ENCODE measurements at regions not wholly inside any gene's neighbourhood (a gene's known extent, or its start where the extent isn't known, plus 50 kb on each side); places are given as distances from the start of the nearest gene placed in this dataset.
"Not testable (repeated sequence)": the region's sequence is repeated elsewhere in the genome, so short reads cannot be mapped to it uniquely, and the experiment has no call there.

DNA sequence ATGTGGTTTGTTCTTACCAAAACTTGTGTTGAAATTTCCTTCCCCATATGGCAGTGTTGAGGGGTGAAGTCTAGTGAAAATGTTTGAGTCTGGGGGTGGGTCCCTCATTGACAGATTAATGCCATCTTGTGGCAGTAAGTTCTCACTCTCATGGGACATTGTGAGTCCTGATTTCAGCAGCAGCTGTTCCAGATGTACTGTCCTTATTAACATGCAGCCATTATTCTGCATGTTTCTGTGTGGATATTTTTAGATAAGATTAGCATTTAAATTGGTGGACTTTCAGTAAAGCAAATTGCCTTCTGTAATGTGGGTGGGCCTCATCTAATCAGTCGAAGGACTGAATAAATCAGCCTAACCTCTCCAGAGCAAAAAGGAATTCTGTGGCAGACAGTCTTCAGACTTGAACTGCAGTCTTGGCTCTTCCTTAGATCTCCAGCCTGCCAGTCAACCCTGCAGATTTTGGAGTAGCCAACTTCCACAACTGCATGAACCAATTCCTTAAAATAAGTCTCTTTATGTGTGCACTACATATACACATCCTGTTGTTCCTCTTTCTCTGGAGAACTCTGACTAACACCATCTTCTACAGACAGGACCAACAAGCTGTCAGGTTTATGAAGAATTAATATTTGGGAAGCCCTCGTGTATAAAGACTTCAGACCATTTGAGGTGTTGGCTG, 138.7 kb upstream of the ZNF516 start:
- DNase-seq: no peak

DNA sequence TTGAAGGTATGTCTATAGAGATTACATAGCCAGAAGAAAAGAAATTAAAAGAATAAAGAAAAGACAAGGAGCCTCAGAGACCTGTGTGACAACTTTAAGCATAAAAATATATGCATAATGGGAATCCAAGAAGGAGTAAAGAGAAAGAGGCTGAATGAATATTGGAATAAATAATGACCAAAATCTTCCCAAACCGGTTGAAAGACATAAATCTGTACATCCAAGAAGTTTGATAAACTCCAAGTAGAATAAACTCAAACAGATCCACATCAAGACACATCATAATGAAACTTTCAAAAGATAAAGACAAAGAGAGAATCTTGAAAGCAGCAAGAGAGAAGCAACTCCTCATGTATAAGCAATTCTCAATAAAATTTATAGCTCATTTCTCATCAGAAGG, 132.4 kb upstream of the ZNF516 start:
- DNase-seq: no peak

DNA sequence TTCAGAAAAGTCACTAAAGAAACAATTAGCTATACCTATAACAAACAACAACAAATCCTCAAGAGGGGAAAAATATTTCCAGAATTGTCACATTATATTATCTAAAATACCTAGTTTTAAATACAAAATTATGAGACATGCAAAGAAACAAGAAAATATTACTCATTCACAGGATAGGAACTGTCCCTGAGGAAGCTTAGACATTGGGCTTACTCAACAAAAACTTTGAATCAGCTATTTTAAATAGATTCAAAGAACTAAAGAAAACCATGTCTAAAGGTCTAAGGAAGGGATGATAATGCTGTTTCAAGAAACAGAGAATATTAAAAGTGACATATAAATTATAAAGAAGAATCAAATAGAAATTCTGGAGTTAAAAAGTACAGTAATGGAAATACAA, 131.9 kb upstream of the ZNF516 start:
- DNase-seq: no peak

DNA sequence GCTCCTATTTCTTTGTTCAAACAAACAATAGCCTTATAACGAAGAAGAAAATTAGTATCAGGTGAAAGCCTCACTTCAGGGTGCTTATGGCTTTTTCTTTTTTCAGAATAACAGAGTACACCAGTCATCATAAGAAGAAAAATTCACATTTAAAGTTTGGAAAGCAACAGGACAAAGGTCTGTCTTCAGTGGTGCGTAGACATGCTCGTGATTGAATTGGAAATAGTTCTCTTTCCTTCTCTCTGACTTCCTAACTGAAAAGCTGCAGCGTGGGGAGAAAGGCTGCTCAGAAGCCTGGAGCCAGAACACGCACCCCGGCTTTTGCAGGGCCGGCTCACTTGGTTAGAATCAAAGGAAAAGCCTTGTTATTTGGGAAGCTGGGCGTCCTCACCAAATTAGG, 127.6 kb upstream of the ZNF516 start:
- DNase-seq: no peak

DNA sequence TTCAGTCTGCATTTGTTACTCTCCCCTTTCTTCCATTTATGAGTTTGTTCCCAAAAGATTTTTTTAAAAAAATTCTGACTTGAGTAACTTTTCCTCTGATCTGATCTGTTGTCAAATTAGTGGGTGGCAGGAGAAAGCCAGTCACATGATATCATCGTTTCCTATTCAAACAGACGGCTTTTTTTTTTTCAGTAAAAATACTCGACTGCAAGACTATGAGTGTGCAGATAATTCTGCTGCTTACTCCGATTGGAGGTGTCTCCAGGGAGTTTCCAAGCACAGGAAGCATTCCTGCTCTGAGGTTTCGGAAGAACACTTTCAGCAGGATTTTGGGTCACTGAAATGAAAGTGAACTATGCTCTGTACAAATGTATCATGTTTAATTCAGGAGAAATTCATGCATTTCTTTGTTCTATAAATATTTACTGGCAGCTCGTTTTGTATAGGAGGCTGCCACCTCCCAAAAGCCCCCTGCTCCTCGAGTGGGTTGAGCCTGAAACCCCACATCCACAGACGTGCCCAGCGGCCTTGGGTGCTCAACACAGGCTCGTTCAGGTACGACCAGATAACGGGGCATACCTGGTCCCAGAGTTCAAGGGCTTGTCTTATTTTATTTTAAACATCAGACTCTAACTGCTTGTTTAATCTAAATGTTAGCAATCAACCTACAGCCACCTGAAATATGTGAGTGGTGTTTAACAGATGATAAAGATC, 126.9 kb upstream of the ZNF516 start:
- no peak for DNase-seq

DNA sequence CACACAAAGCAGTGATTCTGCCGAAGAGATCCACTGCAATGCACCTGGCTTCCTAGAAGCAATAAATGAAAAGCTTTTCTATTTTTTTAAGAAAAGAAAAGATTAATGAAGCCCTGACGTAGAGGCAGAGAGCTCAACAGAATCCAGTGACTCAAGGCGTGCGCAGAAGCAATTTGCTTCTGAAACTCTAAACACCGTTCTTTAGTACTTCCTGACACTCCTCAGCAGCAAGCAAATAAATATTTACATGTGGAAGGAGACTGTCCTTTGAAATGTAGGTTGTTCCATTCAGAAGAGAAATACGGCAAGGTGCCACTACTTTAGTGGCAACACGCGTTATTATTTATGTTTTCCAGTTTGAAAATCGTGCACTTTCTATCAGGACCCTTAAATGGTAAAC, 126.2 kb upstream of the ZNF516 start:
- no peak for DNase-seq

DNA sequence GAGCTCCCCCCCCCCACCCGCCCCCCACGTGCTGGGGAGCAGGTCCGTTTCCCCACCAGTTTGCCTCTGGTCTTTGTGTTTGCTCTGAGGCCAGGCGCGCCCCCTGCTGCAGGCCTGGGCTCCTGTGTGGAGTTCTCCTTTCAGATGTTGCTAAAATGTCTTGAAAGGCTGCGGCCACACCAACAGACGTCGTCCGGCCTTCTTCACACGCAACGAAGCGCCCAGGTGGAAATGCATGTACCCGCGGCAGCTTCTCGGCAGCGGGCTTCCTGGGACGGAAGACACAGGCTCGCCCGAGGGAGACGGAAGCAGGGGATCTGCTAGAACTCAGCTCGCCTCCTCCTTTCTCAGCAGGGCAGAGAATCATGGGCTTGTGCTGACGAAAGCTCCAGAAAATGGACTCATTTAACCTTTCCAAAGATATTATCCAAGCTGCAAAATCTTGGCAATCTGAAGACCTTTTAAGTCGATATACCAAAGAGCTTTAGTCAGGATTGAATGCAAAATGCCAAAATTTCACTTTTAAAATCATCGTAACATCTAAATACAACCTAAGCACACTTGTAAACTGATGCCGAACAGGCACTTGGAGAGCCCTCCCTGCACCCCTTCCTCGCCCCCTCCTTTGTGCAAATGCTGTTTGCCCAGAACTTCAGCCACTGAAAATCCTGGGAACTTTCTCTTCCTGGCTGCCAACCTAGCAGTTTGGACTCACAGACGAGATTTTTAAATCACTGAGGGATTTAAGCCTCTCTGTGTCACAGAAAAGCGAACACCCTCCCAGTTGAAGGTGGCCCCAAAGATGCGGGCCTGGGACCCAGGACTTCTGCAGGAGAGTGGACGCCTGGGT, 125.5 kb upstream of the ZNF516 start:
- DNase-seq: no peak

DNA sequence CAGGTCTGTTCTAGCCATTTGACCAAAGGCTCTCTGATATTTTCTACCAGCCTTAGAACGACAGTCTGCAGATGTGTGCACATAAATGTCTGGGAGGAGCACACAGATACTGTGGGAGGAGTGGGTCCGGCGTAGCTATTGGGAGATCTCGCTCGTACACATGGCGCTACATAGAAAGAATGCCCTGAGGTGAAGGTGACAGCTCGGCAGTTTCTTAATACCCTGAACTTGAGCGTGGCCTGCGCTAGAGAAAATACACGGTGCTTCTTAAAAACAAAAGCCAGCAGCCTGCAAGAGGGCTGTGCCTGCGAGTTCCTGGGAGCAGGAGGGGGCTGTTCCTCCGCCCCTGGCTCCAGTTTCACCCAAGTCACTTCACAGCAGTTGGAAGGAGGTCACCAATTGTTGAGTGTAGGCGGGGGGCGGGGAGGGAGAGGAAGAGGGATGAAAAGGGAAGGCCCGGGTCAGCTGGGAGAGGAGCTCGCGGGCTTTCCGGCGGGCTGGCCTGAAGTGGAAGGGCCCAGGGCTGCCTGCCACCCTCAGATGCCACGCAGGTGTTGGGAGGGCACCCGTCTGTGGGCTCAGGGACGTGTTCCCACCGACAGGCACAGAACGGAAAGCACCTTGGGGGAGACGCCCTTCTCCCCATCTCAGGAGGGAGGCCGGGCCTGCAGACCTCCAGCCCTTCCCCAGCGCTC, 124.7 kb upstream of the ZNF516 start:
- no peak for DNase-seq

DNA sequence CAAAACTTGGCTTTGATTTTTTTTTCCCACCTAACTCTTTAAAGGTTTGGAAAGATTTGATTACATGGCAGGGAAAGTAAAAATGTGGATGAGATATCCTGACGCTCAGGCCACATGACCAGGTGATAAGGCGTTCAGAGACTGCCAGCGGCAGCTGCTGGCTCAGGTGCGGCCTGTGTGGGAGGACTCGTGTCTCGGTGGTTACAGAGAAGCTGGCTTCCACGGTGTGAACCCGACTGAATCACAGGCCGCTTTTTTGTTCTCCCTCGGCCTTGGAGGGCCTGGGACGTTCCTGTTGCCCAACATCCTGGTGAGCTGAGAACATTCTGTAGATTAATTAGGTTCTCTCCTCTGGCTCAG, 124.2 kb upstream of the ZNF516 start:
- no peak for DNase-seq

DNA sequence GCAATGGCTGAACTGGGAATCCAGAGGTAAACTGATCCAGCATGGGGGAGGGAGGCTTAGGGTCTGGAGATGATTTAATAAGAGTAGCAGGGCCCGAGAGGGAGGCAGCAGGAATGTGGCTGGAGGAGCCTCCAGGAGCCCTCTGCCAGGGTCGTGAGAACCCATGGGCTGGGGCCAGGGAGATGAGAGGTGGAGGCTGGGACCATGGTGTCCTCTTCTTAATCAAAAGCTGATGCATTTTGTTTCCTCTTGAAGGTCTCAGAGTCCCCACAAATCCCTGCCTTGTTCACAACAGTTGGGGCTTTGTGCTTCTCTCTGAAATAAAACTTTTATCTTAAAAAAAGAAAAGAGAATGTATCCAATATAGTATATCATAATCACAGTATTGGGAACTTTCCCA, 123.7 kb upstream of the ZNF516 start:
- DNase-seq: no peak

DNA sequence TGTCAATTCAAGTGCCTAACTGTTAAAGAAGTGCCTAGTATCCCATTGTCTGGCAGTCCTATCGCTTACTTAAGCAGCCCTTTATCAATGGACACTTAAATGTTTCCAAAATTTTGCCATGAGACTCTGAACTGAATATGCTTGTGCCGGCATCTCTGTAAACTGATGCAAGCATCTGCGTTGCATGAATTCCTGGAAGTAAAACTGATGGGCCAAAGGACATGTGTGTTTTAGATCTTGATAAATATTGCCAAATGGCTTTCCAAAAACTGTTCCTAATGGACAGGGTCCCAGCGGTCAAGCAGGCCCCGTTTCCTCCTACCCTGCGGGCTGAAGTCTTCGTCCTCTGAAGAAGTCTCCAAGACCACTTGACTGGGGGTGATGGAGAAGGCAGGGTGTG, 121.3 kb upstream of the ZNF516 start:
- no peak for DNase-seq

DNA sequence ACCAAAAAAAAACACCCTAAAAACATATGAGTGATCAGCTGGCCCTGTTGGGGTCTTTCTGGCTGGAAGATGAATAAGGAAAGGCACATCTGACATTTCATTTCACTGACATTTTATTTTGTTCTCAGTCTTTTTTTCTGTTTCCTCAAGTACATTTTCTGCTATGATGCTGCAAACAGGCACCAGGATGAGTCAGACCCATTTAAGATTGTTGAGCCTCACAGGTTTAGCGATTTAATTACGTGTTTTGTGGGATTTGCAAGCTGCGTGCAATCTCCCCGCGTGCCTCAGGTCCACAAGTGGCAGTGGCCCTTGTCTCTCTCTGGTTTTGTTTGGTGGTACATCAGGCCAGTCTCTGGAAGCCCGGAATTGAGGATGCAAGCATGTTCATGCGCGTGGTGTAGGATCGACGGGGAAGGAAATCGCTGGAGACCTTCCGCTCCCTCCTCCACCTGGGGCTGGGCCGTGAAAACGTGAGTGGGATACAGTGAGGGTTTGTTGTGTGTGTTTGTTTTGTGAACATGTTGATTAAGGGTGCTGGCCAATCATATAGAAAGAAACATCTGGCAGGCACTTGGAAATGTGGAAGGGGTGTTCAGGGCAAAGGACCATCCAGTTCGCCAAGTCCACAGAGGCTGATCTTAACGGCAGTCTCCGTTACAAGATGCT, 120.2 kb upstream of the ZNF516 start:
- DNase-seq: no peak

DNA sequence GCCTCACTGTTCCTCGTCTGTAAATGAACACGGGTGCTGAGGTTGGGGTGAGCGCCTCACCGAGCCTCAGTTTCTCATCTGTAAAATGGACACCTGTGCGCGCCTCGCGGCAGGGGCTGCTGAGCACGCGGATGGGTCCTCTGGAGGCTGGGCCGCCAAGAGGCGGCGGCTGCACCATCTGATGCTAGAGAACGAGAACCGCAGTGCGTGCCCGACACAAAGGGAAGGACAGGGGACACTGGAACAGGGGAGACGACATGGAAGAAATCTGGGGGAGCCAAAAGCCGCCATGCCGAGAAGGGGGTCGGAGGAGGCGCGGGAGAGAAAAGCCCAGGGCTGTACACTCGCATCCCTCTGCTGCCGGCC, 118.7 kb upstream of the ZNF516 start:
- DNase-seq: no peak

DNA sequence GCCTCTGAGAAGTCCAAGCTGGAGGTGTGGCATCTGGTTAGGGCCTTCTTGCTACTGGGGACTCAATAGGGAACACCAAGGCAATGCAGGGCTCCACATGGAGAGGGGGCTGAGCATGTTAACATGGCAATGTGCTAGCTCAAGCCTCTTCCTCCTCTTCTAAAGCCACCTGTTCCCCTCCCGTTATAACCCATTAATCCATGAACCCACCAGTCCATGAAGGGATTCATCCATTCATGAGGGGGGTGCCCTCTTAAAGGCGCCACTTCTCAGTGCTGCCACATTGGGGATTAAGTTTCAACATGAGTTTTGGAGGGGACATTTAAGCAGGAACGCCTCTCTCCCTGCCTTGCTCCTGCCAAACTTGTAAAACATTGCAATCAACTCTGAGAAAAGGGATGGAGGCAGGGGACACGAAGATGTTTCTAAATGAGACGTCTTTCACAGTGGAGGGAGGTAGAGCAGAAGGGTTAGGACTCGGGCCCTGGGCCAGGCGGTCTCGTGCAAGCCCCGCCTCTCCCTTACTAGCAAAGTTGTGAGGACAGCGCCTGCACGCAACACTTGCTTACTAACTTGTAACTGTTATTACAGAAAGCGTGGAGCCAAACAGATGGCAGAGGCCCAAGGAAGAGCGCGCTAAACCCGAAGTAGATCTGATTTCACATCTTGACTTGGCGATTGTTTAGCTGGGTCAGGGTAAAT, 118.2 kb upstream of the ZNF516 start:
- no peak for DNase-seq

DNA sequence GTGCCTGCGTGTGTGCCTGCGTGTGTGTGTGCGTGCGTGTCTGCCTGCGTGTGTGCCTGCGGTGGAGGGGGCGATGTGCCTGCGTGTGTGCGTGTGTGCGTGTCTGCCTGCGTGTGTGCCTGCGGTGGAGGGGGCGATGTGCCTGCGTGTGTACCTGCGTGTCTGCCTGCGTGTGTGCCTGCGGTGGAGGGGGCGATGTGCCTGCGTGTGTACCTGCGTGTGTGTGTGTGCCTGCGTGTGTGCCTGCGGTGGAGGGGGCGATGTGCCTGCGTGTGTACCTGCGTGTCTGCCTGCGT, 116.7 kb upstream of the ZNF516 start:
- DNase-seq: not testable (repeated sequence)

DNA sequence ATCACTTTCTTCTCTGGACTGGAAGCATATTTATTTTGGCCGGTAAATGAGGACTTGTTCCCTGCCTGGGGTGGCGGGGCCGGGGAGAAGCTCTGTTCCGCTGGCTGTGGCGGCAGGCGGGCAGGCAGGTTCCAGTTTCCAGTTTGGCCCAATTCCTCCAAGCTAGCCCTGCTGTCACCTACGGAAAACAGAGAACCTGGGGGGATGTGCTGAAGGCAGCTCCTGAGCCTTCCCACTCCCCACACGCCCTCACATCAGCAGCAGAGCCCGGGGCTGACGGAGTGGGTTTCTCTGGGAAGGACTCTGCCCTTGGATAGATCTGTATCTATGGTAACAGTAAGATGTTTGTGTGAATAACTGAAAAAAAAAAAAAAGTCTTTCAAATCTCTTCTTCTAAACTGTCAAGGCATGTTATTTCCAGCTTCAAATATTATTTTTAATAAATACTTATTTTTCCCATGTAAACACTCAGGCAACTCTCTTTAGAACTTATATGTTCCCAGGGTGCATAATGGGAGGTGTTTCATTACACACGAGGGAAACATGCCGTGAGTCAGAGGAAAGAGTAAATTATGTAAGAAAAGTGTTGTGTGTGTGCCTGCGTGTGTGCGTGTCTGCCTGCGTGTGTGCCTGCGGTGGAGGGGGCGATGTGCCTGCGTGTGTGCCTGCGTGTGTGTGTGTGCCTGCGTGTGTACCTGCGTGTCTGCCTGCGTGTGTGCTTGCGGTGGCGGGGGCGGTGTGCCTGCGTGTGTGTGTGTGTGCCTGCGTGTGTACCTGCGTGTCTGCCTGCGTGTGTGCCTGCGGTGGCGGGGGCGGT, 116.1 kb upstream of the ZNF516 start:
- no peak for DNase-seq

DNA sequence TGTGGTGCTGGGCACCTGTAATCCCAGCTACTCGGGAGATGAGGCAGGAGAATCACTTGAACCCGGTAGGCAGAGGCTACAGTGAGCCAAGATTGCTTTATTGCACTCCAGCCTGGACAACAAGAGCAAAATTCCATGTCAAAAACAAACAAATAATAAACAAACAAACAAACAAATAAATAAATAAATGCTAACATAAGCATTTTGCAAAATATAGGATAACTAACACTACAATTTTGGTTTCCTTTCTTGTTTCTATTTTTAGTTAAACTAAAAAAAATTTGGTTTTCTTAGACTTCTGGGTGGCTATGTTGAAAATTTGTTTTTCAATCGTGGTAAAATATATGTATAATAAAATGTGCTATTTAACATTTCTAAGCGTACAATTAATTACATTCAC, 115.0 kb upstream of the ZNF516 start:
- DNase-seq: no peak

DNA sequence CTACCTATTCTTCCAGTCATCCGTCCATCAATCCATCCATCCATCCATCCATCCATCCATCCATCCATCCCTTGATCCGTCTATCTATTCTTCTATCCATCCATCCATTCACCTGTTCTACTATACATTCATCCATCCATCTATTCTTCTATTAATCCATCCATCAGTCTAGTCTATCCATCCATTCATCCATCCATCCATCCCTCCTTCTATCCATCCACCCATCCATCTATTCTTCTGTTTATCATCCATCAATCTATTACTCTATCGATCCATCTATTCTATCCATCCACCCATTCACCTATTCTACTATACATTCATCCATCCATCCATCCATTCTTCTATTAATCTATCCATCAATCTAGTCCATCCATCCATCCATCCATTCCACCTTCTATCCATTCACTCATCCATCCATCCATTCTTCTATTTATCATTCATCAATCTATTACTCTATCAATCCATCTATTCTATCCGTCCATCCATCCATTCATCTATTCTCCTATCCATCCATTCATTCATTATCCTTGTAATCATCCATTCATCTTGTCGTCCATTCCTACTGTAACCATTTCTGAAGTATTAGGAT, 110.4 kb upstream of the ZNF516 start:
- DNase-seq: no peak

DNA sequence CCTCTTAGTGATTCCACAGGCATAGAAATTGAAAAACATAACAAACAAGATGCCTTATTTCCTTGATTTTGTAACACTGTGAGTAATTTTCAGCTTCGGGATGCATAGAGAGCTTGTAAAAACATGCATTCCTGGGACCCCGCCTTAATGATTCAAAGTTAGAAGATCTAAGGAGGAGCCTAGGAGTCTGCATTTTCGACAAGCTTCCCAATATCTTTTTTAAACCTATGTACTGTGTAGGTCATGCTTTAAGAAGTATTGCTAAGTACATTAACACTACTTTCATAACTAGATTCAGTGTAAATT, 109.8 kb upstream of the ZNF516 start:
- no peak for DNase-seq

DNA sequence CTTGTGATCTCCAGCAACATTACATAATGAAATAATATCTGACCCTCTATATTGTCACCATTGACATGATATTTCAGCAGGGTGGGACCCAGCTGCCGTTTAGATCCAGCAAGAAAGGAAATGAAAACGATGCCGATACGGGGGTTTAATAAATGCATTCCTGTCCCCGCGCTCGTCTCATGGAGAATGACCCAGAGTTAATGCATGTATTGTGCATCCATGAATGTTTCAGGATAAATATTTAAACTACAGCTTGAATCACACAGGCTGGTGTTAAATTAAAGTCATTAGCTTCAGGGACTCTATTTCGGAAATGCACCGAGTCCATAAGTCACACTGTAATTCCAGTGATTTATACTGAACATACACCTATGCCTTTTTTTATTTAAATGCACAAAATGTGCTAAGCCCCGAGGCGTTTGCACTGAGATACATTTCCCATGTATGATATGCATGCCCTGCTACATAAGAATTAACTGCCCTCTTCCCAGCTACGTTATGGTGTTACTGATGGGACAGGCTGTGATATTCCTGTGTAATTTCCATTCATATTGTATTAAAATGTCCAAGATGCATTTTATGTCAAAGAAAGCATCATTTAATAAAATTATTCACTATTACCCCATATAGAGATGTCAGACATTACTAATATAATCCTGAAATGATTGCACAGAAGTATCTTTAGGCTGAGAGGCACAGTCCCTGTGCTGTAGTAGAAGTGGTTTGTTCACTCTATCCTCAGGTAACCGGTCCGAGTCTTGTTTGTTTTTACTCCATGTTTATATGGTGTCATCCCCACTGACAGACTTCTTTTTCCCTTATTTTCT, 109.3 kb upstream of the ZNF516 start:
- DNase-seq: no peak

DNA sequence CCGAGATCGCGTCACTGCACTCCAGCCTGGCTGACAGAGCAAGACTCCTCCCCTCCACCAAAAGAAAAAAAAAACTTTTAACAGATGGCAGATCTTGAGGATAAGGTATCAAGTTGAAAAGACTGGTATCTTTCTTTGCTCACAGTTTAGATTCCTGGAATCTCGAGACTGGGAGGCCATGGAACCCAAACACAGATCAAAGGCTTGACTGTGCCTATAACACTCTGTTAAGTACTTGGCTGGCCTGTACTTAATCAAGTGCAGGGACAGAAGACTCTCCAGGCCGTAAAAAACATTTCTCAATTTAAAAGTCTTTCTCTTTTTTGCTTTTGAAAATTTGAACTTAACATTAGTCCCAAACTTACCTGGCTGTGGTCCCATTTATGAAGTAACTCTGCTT, 107.1 kb upstream of the ZNF516 start:
- DNase-seq: no peak
